Colon (tissue), 2 donors: ENCODE measurements at regions not wholly inside any gene's neighbourhood (a gene's known extent, or its start where the extent isn't known, plus 50 kb on each side); places are given as distances from the start of the nearest gene placed in this dataset.
"Not testable (repeated sequence)": the region's sequence is repeated elsewhere in the genome, so short reads cannot be mapped to it uniquely, and the experiment has no call there.

ENCODE experiments used
- FAIRE-seq: peaks from 2 replicates; lab custom pipeline; 2012; peaks lifted over from hg19 to GRCh38; lab: Jason Lieb, UNC
- donor health status: control.
- donor health status: control.

GRCh38 chr5:164518067-164518740 lies 1012.8 kb downstream of the MAT2B start:
- FAIRE-seq, result no peak

GRCh38 chr5:164518741-164519080 lies 1013.3 kb downstream of the MAT2B start:
- FAIRE-seq, result no peak

DNA sequence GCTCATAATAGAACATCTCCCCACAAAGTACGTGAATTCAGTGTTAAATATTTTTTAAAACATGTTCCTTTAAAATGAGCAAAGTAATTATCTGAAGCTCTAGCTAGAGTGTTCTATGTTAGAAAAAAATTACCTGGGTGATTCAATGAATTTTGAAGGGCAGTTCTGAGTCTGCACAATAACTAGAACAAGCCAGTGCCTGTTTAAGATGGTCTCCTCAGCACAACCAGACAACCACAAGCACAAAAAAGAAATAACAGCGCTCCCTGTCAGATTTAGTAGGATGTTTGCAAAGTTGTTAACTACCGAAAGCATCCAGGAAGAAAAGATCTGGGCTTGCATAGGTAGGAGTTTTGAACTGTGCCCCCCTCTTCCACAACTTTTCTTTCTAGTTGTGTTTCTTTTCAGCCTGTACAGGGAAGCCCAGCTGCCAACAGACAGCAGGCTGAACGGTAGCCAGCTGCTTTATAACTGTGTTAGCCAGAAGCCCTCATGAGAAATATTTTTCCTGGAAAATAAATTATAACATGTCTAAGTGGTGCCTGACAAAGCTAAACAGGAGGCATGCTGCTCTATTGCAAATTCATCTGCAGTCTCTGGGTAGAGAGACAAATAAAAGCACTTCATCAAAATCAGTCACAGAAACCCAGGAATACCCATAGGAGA lies 1026.9 kb downstream of the MAT2B start:
- no peak for FAIRE-seq

DNA sequence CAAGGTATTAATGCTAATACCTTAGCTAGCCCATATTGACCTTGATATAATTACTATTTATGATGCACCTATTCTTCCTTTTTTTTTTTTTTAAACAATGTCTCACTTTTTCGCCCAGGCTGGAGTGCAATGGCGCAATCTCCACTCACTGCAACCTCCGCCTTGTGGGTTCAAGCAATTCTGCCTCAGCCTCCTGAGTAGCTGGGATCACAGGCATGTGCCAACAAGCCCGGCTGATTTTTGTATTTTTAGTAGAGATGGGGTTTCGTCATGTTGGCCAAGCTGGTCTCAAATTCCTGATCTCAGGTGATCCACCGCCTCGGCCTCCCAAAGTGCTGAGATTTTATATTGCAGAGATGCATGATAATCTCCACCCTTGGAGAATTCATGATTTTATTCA lies 1028.0 kb downstream of the MAT2B start:
- FAIRE-seq, result not testable (repeated sequence)

DNA sequence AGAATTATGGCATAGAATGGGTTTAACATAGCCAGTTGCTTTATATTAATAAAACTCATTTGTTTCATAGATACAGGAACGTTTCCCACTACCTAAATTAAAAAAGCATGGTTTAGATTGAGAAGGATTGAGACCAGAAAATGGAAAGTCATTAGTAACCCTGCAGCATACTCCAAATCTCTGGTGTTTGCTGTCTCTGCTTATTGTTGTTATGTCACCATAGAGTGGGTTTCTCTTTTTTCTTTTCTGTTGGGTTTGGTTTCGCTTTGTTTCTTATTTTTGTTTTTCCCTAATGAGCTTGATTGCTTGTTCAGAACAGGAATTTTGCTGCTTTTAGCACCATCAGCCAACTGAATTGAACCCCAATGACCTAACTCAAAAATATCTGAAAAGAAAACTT lies 1034.8 kb downstream of the MAT2B start:
- no peak for FAIRE-seq

GRCh38 chr5:164545507-164545906 lies 1040.1 kb downstream of the MAT2B start:
- no peak for FAIRE-seq

GRCh38 chr5:164553851-164554250 lies 1048.4 kb downstream of the MAT2B start:
- FAIRE-seq, result no peak

- FAIRE-seq, result no peak
Observed at GRCh38 chr5:164555809-164556208, 1050.4 kb downstream of the MAT2B start.

GRCh38 chr5:164560216-164560615 lies 1054.8 kb downstream of the MAT2B start:
- no peak for FAIRE-seq

- no peak for FAIRE-seq
Observed at GRCh38 chr5:164561933-164562872, 1056.8 kb downstream of the MAT2B start.

DNA sequence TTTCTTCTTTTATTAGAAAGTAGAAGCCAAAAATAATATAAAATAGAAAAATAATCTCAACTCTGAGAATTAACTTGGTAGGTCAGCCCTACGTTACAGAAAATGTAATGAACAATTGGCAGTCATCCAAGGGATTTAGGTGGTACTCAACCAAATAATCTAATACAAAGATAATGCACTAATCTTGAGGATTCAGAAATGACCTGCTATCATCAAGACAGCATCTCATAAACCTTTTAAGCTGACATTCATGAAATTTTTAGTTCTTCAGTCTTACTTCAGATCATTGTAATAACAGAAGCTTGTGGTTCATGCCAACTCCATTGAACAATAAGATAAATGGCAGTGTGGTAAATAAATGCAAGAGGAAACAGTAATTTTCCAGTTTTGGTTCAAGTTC lies 1058.0 kb downstream of the MAT2B start:
- no peak for FAIRE-seq

GRCh38 chr5:164573397-164573796 lies 1068.0 kb downstream of the MAT2B start:
- no peak for FAIRE-seq

GRCh38 chr5:164577201-164577600 lies 1071.8 kb downstream of the MAT2B start:
- no peak for FAIRE-seq

- no peak for FAIRE-seq
Observed at GRCh38 chr5:164577742-164578141, 1072.3 kb downstream of the MAT2B start.

- FAIRE-seq, result no peak
Observed at GRCh38 chr5:164578401-164578800, 1073.0 kb downstream of the MAT2B start.

- no peak for FAIRE-seq
Observed at GRCh38 chr5:164578911-164579310, 1073.5 kb downstream of the MAT2B start.

- no peak for FAIRE-seq
Observed at GRCh38 chr5:164580155-164580554, 1074.7 kb downstream of the MAT2B start.

DNA sequence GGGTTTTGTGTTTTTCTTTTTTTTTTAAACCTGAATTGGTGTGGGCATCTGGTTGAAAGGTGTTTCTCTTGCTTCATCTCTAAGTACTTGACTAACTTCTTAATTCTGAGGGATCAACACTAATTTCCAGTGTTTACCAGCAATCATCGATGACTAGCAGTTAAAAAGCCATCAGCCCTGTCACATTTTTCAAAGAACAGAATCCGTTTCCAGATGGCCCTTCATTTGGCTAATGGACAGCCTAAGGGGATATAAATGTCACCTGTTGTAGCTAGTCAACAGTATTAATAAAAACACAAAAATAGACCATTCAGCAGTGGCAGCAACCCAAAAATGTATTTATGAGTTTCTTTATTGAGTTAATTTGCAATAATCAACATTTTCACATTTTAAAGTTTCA lies 1076.5 kb downstream of the MAT2B start:
- no peak for FAIRE-seq

GRCh38 chr5:164593982-164594381 lies 1088.6 kb downstream of the MAT2B start:
- FAIRE-seq, result no peak

- no peak for FAIRE-seq
Observed at GRCh38 chr5:164597293-164597900, 1092.0 kb downstream of the MAT2B start.

- no peak for FAIRE-seq
Observed at GRCh38 chr5:164600274-164600673, 1094.9 kb downstream of the MAT2B start.

DNA sequence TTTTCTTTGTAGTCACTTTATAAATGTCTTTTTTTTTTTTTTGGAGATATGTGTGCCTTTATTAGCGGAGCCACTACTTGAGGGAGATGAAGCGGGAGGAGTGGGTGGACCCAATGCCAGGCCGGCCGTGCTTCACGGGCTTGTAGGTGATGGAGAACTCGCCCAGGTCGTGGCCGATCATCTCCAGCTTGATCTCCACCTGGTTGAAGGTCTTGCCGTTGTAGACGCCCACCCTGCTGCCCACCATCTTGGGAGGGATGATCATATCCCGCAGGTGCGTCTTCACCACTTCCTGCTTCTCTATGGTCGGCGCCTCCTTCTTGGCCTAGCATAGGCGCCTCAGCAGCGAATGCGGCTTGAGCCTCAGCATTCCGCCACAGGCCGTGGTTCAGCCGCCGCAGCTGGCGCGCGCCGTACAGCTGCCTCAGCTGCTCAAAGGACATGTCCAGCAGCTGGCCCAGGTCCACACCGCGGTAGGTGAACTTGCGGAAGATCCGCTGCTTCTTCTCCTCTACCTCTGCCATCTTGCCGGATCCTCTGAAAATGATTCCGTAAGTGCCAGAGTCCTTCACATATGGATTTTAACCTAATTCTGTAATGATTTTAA lies 1095.6 kb downstream of the MAT2B start:
- FAIRE-seq, result no peak
